IMR-90 (cell line): ENCODE measurements at regions not wholly inside any gene's neighbourhood (a gene's known extent, or its start where the extent isn't known, plus 50 kb on each side); places are given as distances from the start of the nearest gene placed in this dataset.

Experiments used
- ATAC-seq: fragments of 200-7000 bp; cut with Tn5 transposase; 2 replicates; pipeline ENCODE4 v1.9.1; 2020; ENCODE audit warnings: low read depth, mild to moderate bottlenecking, moderate library complexity
- BruUV-seq: library from RNA; stranded (reverse); fragments of 400-500 nt; replicated peaks from 2 replicates; lab custom pipeline; 2021; lab: Mats Ljungman, UMichigan
- CTCF ChIA-PET: fragments of 300-600 bp; formaldehyde crosslinking; extraction: SDS; loops from one replicate; lab custom pipeline; 2021; ENCODE audit warnings: antibody characterized with exemption; lab: Yijun Ruan, JAX
- POLR2A ChIA-PET: fragments of 300-600 bp; sonication (Branson Sonifier 250); formaldehyde crosslinking; loops from one replicate; lab custom pipeline; 2022; ENCODE audit warnings: antibody characterized with exemption; ENCODE audit not compliant: unreplicated experiment; lab: Charles Lee
- DNase-seq: peaks from one replicate; pipeline ENCODE4 v3.0.0; 2013
- H2AFZ ChIP-seq: replicated peaks from 2 replicates; pipeline ENCODE3; 2013; ENCODE audit warnings: low read length, mild to moderate bottlenecking; ENCODE audit not compliant: poor library complexity
- H2AK5ac ChIP-seq: 2 replicates; pipeline ENCODE4 v1.6.1; 2013; ENCODE audit warnings: low read depth, low read length, inconsistent platforms
- H2AK9ac ChIP-seq: replicated peaks from 2 replicates; pipeline ENCODE3; 2013; ENCODE audit warnings: mild to moderate bottlenecking, low read depth, low read length, moderate library complexity; ENCODE audit not compliant: poor library complexity
- H2BK120ac ChIP-seq: 2 replicates; pipeline ENCODE4 v1.6.1; 2013; ENCODE audit warnings: low read depth, low read length, inconsistent platforms
- H2BK15ac ChIP-seq: 3 replicates; pipeline ENCODE4 v1.6.1; 2013; ENCODE audit warnings: low read depth, low read length, inconsistent platforms
- H2BK20ac ChIP-seq: 2 replicates; pipeline ENCODE4 v1.6.1; 2013; ENCODE audit warnings: low read depth, mild to moderate bottlenecking, inconsistent platforms, low read length, moderate library complexity
- H2BK5ac ChIP-seq: 2 replicates; pipeline ENCODE4 v1.6.1; 2013; ENCODE audit warnings: mild to moderate bottlenecking, low read depth, low read length, inconsistent platforms; ENCODE audit not compliant: poor library complexity, severe bottlenecking
- H3K14ac ChIP-seq: replicated peaks from 2 replicates; pipeline ENCODE4 v1.6.1; 2013; ENCODE audit warnings: low read depth, low read length, inconsistent platforms
- H3K18ac ChIP-seq: 2 replicates; pipeline ENCODE4 v1.6.1; 2013; ENCODE audit warnings: low read depth, low read length, control low read depth
- H3K23ac ChIP-seq: 2 replicates; pipeline ENCODE4 v1.6.1; 2013; ENCODE audit warnings: low read depth, low read length, inconsistent platforms
- H3K27ac ChIP-seq: 2 replicates; pipeline ENCODE4 v1.5.1; 2013; ENCODE audit warnings: mild to moderate bottlenecking, control low read depth, low read length; ENCODE audit not compliant: insufficient read depth
- H3K27me3 ChIP-seq: 2 replicates; pipeline ENCODE4 v1.6.1; 2013; ENCODE audit warnings: low read length; ENCODE audit not compliant: control insufficient read depth, insufficient read depth
- H3K36me3 ChIP-seq: 2 replicates; pipeline ENCODE4 v1.6.1; 2013; ENCODE audit warnings: low read length, mixed read lengths; ENCODE audit not compliant: control insufficient read depth, insufficient read depth
- H3K4ac ChIP-seq: 2 replicates; pipeline ENCODE4 v1.6.1; 2013; ENCODE audit warnings: low read depth, low read length, inconsistent platforms
- H3K4me1 ChIP-seq: 2 replicates; pipeline ENCODE4 v1.6.1; 2013; ENCODE audit warnings: low read length, mixed read lengths; ENCODE audit not compliant: control insufficient read depth, insufficient read depth
- H3K4me2 ChIP-seq: 2 replicates; pipeline ENCODE4 v1.6.1; 2013; ENCODE audit warnings: low read depth, mild to moderate bottlenecking, control low read depth, low read length, moderate library complexity
- H3K4me3 ChIP-seq: 2 replicates; pipeline ENCODE4 v1.5.1; 2013; ENCODE audit warnings: low read depth, mild to moderate bottlenecking, control low read depth, low read length, moderate library complexity; ENCODE audit not compliant: insufficient read depth
- H3K56ac ChIP-seq: 2 replicates; pipeline ENCODE4 v1.6.1; 2013; ENCODE audit warnings: low read length, inconsistent platforms; ENCODE audit not compliant: insufficient read depth; ENCODE audit errors: extremely low read depth
- H3K79me1 ChIP-seq, 2 experiments: 2 replicates each; pipeline ENCODE4 v1.6.1; 2013; ENCODE audit warnings: low read length in 2 of 2, inconsistent platforms in 1 of 2, low read depth in 1 of 2
- H3K9ac ChIP-seq: 2 replicates; pipeline ENCODE4 v1.6.1; 2013; ENCODE audit warnings: low read depth, low read length, control low read depth
- H3K9me1 ChIP-seq: 2 replicates; pipeline ENCODE4 v1.6.1; 2013; ENCODE audit warnings: low read length, inconsistent platforms; ENCODE audit not compliant: insufficient read depth
- H3K9me3 ChIP-seq: 2 replicates; pipeline ENCODE4 v1.6.1; 2013; ENCODE audit warnings: low read length; ENCODE audit not compliant: control insufficient read depth, insufficient read depth
- H4K20me1 ChIP-seq: 2 replicates; pipeline ENCODE4 v1.6.1; 2013; ENCODE audit warnings: low read length, inconsistent platforms; ENCODE audit not compliant: insufficient read depth
- H4K5ac ChIP-seq: 2 replicates; pipeline ENCODE4 v1.6.1; 2013; ENCODE audit warnings: mild to moderate bottlenecking, low read depth, low read length, control low read depth
- H4K8ac ChIP-seq, 2 experiments: 2 replicates each; pipeline ENCODE4 v1.6.1; 2013; ENCODE audit warnings: low read depth in 2 of 2, low read length in 2 of 2, control low read depth in 1 of 2, inconsistent platforms in 1 of 2
- H4K91ac ChIP-seq: 2 replicates; pipeline ENCODE4 v1.6.1; 2013; ENCODE audit warnings: low read depth, low read length, inconsistent platforms; ENCODE audit not compliant: insufficient read depth
- CHD1 ChIP-seq: IDR thresholded peaks from 2 replicates; pipeline ENCODE4 v1.6.1; 2012; ENCODE audit warnings: low read depth, low read length, improper control_type of control experiment
- ELK1 ChIP-seq: fragments of 150-350 bp; IDR thresholded peaks from 2 replicates; pipeline ENCODE4 v1.6.1; 2016; ENCODE audit warnings: low read depth, mild to moderate bottlenecking, low read length, moderate library complexity, borderline replicate concordance
- FOS ChIP-seq: fragments of 150-350 bp; IDR thresholded peaks from 2 replicates; pipeline ENCODE4 v1.6.1; 2016; ENCODE audit warnings: low read depth, low read length
- MAFK ChIP-seq: IDR thresholded peaks from 2 replicates; pipeline ENCODE4 v1.6.1; 2012; ENCODE audit warnings: low read depth, low read length, improper control_type of control experiment
- MAZ ChIP-seq: IDR thresholded peaks from 2 replicates; pipeline ENCODE4 v1.6.1; 2012; ENCODE audit warnings: low read depth, mild to moderate bottlenecking, low read length, improper control_type of control experiment, moderate library complexity, borderline replicate concordance
- MXI1 ChIP-seq: IDR thresholded peaks from 2 replicates; pipeline ENCODE4 v1.6.1; 2012; ENCODE audit warnings: low read depth, mild to moderate bottlenecking, low read length, moderate library complexity, borderline replicate concordance
- NFE2L2 ChIP-seq: fragments of 150-350 bp; IDR thresholded peaks from 2 replicates; pipeline ENCODE4 v1.6.1; 2016; ENCODE audit warnings: low read depth, mild to moderate bottlenecking, low read length
- POLR2A ChIP-seq: IDR thresholded peaks from 2 replicates; pipeline ENCODE4 v1.6.1; 2012; ENCODE audit warnings: mild to moderate bottlenecking, low read depth, low read length
- RAD21 ChIP-seq: IDR thresholded peaks from 2 replicates; pipeline ENCODE4 v1.6.1; 2012; ENCODE audit warnings: low read length, improper control_type of control experiment
- RCOR1 ChIP-seq: IDR thresholded peaks from 2 replicates; pipeline ENCODE4 v1.6.1; 2012; ENCODE audit warnings: mild to moderate bottlenecking, low read length, improper control_type of control experiment; ENCODE audit not compliant: insufficient replicate concordance
- RFX5 ChIP-seq: IDR thresholded peaks from 2 replicates; pipeline ENCODE4 v1.8.0; 2012; ENCODE audit warnings: low read depth, mild to moderate bottlenecking, low read length, moderate library complexity
- USF2 ChIP-seq: fragments of 150-350 bp; IDR thresholded peaks from 2 replicates; pipeline ENCODE4 v1.6.1; 2017; ENCODE audit warnings: mild to moderate bottlenecking, antibody characterized with exemption, low read length, low read depth
- WGBS, 2 experiments: methylation state at CpG; one replicate each; pipeline versions ENCODE4 v1.1.5 to v1.1.7; 2013; ENCODE audit warnings: missing lambda C conversion rate in 2 of 2; ENCODE audit not compliant: insufficient read length in 1 of 2; ENCODE audit errors: extremely low coverage in 2 of 2; 5-methylcytosine and 5-hydroxymethylcytosine counted together
- dilution Hi-C: fragments of 300-500 bp; cut with HindIII; formaldehyde crosslinking; loops from one replicate; pipeline ENCODE4 v1.14.3; 2018; ENCODE audit warnings: low sequenced_read_pairs; ENCODE audit not compliant: unreplicated experiment
- in situ Hi-C: fragments of 300-500 bp; cut with MboI; formaldehyde crosslinking; loops from 3 replicates; pipeline ENCODE4 v1.14.3; 2019; ENCODE audit warnings: low sequenced_read_pairs, inconsistent platforms, mixed read lengths
- intact Hi-C: fragments of 100-400 bp; cut with micrococcal nuclease; formaldehyde crosslinking; loops from 2 replicates; pipeline ENCODE4 v1.10.0; 2022

- no peak overlapping the region for H2AK5ac ChIP-seq
- no peak overlapping the region for H2BK120ac ChIP-seq
- TF ChIP-seq MAZ (no peak), NFE2L2 (no peak), MXI1 (no peak), RAD21 (no peak), USF2 (no peak), MAFK (no peak), FOS (no peak), ELK1 (no peak), CHD1 (no peak), POLR2A (no peak), RFX5 (no peak), RCOR1 (no peak)
- no peaks in the 10 kb centered on the region for H4K20me1 ChIP-seq
- ATAC-seq (no peak), DNase-seq (no peak)
- WGBS, 2 experiments: no CpG with 5 or more reads among the region's 33 CpGs
- dilution Hi-C loops (no loop called here), intact Hi-C loops (no loop called here), in situ Hi-C loops (no loop called here)
- H3K79me1 ChIP-seq: no peaks in the 10 kb centered on the region
- BruUV-seq: no TSS peak
- POLR2A ChIA-PET: no interaction called here
- H3K56ac ChIP-seq: no peak overlapping the region
- no peak overlapping the region for H2AFZ ChIP-seq
- H3K27me3 ChIP-seq: no peaks in the 10 kb centered on the region
- no peak overlapping the region for H3K4me2 ChIP-seq
- H3K18ac ChIP-seq: no peak overlapping the region
- H3K23ac ChIP-seq: no peak overlapping the region
- H4K8ac ChIP-seq: no peak overlapping the region
- H2BK20ac ChIP-seq: no peak overlapping the region
- H3K4me3 ChIP-seq: no peak overlapping the region
- no peaks in the 10 kb centered on the region for H3K4me1 ChIP-seq
- no peaks in the 10 kb centered on the region for H3K36me3 ChIP-seq
- H2BK15ac ChIP-seq: no peak overlapping the region
- H3K9me1 ChIP-seq: no peaks in the 10 kb centered on the region
- H3K4ac ChIP-seq: no peak overlapping the region
- no peak overlapping the region for H3K9ac ChIP-seq
- no peak overlapping the region for H2AK9ac ChIP-seq
- no peak overlapping the region for H2BK5ac ChIP-seq
- H3K27ac ChIP-seq: no peak overlapping the region
- peaks cover 7% of the 10 kb centered on the region for H3K9me3 ChIP-seq
- H4K91ac ChIP-seq: no peak overlapping the region
- CTCF ChIA-PET: no interaction called here
- no peak overlapping the region for H3K14ac ChIP-seq
- H4K5ac ChIP-seq: no peak overlapping the region
Measured at GRCh38 chr18:71212222-71212621, 923.4 kb downstream of the SOCS6 start.
